ENCODE measurements at regions not wholly inside any gene's neighbourhood (a gene's known extent, or its start where the extent isn't known, plus 50 kb on each side); places are given as distances from the start of the nearest gene placed in this dataset.

DNA sequence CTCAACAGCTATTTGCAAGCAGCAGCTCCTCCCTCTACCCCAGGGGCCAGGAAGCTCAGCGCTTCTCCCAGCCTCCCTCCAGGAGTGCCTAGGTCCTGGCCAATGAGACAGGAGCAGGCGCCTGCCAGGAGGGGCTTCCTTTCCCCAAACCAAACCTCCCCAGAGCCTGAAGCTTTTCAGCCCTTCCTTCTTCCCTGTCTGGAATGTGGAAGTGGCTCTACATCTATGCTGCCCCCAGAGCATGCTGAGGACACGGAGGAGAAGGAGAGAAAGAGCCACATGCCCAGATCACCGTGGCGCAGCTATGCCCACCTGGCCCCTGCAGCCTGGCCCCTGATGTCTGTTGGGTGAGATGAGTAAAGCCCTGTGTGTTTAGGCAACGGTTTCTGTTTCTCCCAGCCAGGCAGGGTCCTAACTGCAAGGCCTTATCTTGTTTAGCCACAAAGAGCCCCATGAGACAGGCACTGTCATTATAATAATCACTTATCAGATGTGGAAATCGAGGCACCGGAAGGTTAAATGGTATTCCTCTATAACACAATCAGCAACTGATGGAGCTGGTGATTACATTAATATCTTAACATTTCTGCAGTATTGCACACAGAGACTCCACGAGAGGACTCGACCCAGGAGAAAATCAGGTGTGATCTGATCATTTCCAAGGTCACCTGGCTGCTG, 315.8 kb downstream of the CTTN start:
- H3K27me3 Mint-ChIP-seq (ENCODE audit: unreplicated experiment) = no peaks in the 10 kb centered on the region
- BruUV-seq (replicated peaks) = no TSS peak
- no peaks in the 10 kb centered on the region for H3K4me1 Mint-ChIP-seq (ENCODE audit: low read depth, unreplicated experiment)
- intact Hi-C loops (cut with micrococcal nuclease; ENCODE audit: unreplicated experiment) = no loop called here
- H3K4me3 Mint-ChIP-seq (ENCODE audit: low read depth, unreplicated experiment) = no peak overlapping the region
- DNase-seq = no peak
- CTCF ChIA-PET = interaction anchor here (0.6 kb wide), 1 partner anchor 594 kb away, joined by 3 read pairs; no protein-coding TSS in a partner anchor
- TF ChIP-seq, protein P1, sequence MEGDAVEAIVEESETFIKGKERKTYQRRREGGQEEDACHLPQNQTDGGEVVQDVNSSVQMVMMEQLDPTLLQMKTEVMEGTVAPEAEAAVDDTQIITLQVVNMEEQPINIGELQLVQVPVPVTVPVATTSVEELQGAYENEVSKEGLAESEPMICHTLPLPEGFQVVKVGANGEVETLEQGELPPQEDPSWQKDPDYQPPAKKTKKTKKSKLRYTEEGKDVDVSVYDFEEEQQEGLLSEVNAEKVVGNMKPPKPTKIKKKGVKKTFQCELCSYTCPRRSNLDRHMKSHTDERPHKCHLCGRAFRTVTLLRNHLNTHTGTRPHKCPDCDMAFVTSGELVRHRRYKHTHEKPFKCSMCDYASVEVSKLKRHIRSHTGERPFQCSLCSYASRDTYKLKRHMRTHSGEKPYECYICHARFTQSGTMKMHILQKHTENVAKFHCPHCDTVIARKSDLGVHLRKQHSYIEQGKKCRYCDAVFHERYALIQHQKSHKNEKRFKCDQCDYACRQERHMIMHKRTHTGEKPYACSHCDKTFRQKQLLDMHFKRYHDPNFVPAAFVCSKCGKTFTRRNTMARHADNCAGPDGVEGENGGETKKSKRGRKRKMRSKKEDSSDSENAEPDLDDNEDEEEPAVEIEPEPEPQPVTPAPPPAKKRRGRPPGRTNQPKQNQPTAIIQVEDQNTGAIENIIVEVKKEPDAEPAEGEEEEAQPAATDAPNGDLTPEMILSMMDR (IDR thresholded peaks at IDR 0.05; ENCODE audit: unreplicated experiment) = no peak
- no peaks in the 10 kb centered on the region for H3K36me3 Mint-ChIP-seq (ENCODE audit: insufficient read depth, unreplicated experiment)
- no peaks in the 10 kb centered on the region for H3K9me3 Mint-ChIP-seq (ENCODE audit: low read depth, unreplicated experiment)
- no peak overlapping the region for H3K27ac Mint-ChIP-seq (ENCODE audit: unreplicated experiment)

DNA sequence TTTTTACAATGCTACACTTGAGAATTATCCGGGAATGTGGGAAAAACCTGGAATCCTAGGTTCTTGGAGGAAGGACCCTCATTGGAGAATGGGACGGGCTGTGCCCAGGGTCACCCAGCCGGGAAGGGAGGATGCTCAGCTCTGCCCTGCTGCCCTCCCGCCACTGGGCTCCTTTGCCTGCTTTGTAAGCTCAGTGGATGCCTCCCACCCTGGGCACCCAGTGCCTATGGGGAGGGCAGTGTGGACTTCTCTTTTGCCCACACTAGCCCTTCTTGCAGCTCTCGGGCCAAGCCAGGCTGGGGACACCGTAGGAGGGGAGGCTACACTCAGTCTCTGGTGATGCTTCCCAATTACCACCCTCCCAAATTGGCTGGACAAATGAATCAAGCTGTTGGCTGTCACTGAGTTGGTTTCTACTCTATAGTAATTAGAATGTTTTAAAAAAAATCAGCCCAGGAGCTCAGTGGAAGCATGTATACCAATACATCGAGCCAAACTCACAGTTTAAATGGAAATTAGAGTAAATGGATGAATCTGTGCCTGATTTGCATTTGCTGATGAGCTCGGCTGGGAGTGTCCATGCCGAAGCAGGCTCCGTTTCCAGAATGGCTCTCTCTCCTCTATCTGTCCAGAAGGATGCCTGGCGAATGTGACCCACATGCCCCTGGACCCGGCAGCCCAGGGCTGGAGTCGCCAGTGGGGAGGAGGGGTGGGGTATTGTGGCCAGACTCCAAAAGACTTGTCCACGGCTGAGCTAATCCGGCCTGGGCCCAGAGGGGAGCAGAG, 317.0 kb downstream of the CTTN start:
- Mint-ChIP-seq H3K27me3 (ENCODE audit: unreplicated experiment) (no peaks in the 10 kb centered on the region), H3K27ac (ENCODE audit: unreplicated experiment) (no peak overlapping the region), H3K4me3 (ENCODE audit: low read depth, unreplicated experiment) (no peak overlapping the region), H3K9me3 (ENCODE audit: low read depth, unreplicated experiment) (no peaks in the 10 kb centered on the region), H3K4me1 (ENCODE audit: low read depth, unreplicated experiment) (no peaks in the 10 kb centered on the region), H3K36me3 (ENCODE audit: insufficient read depth, unreplicated experiment) (no peaks in the 10 kb centered on the region)
- no TSS peak for BruUV-seq (replicated peaks)
- TF ChIP-seq, protein P1 (IDR thresholded peaks at IDR 0.05; ENCODE audit: unreplicated experiment) = no peak
- no peak for DNase-seq
- CTCF ChIA-PET = no interaction called here
- intact Hi-C loops (cut with micrococcal nuclease; ENCODE audit: unreplicated experiment) = no loop called here

DNA sequence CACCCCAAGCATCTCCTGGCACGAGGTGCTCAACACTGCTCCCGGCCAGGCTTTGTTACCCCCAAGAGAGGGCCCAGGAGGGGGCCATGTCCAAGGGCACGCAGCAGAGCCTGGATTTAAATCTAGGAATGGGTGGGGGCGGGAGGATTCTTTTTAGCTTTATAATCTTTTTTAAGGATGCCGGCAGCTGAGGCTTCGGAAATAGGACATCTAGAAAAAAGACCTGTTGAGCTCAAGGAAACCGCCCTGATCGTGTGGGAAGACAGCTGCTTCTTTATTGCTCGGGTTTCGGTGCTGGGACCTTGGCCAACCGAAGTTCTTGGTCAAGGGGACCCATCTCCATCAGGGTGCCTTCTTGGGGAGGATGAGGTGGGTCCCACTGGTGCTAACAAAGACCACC, 317.9 kb downstream of the CTTN start:
- no peak for DNase-seq
- intact Hi-C loops (cut with micrococcal nuclease; ENCODE audit: unreplicated experiment) = no loop called here
- CTCF ChIA-PET = no interaction called here
- H3K27ac Mint-ChIP-seq (ENCODE audit: unreplicated experiment) = no peak overlapping the region
- H3K4me1 Mint-ChIP-seq (ENCODE audit: low read depth, unreplicated experiment) = no peaks in the 10 kb centered on the region
- H3K27me3 Mint-ChIP-seq (ENCODE audit: unreplicated experiment) = no peaks in the 10 kb centered on the region
- H3K4me3 Mint-ChIP-seq (ENCODE audit: low read depth, unreplicated experiment) = no peak overlapping the region
- no peaks in the 10 kb centered on the region for H3K9me3 Mint-ChIP-seq (ENCODE audit: low read depth, unreplicated experiment)
- peaks cover 6% of the 10 kb centered on the region for H3K36me3 Mint-ChIP-seq (ENCODE audit: insufficient read depth, unreplicated experiment)
- TF ChIP-seq, protein P1 (IDR thresholded peaks at IDR 0.05; ENCODE audit: unreplicated experiment) = no peak
- BruUV-seq (replicated peaks) = no TSS peak

DNA sequence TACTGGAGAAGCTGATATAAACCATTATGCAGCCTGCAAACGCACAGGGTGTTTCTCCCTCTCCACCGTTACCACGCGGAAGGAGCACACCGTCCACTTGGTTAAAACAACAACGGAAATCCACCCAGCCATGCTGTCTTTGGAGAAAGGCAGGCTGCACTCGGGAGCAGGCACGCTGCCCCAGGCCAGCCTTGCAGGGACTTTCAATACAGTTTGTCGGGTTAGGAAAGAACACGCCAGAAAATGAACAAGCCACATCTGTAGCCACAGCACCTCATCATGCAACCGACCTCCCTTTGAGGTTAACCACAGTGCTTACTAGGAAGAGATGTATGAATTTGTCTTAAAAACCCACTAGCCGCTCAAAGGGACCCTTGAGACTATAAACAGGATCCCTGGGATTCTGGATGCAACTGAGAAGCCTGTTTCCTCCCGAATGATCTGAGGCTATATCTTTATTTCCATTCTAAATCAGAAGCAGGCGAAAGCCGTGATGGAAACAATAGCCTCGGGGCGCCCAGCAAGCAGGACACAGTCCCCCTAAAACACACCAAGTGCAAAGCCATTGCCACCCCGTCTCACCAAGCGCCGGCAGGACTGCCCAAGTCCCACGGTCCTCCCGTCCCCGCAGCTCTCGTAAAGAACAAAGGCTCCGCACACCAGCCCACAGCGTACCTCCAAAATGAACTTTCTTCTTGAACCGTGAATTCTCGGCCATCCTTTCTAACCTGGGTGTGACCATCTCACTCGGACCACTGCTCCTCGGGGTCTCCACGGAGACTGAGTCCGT, 318.9 kb downstream of the CTTN start:
- no peak for DNase-seq
- Mint-ChIP-seq H3K9me3 (ENCODE audit: low read depth, unreplicated experiment) (no peaks in the 10 kb centered on the region), H3K27me3 (ENCODE audit: unreplicated experiment) (no peaks in the 10 kb centered on the region), H3K36me3 (ENCODE audit: insufficient read depth, unreplicated experiment) (peaks cover 6% of the 10 kb centered on the region), H3K4me1 (ENCODE audit: low read depth, unreplicated experiment) (no peaks in the 10 kb centered on the region), H3K27ac (ENCODE audit: unreplicated experiment) (no peak overlapping the region), H3K4me3 (ENCODE audit: low read depth, unreplicated experiment) (no peak overlapping the region)
- TF ChIP-seq, protein P1 (IDR thresholded peaks at IDR 0.05; ENCODE audit: unreplicated experiment) = no peak
- no TSS peak for BruUV-seq (replicated peaks)
- CTCF ChIA-PET = no interaction called here
- intact Hi-C loops (cut with micrococcal nuclease; ENCODE audit: unreplicated experiment) = no loop called here

All from Calu3 (cell line).